PC-3 (cell line): ENCODE measurements at regions not wholly inside any gene's neighbourhood (a gene's known extent, or its start where the extent isn't known, plus 50 kb on each side); places are given as distances from the start of the nearest gene placed in this dataset.

Experiments
- ATAC-seq: fragments of 200-7000 bp; cut with Tn5 transposase; 2 replicates; pipeline ENCODE4 v1.9.1; 2020; ENCODE audit warnings: mild to moderate bottlenecking, moderate library complexity
- BruUV-seq: library from RNA; stranded (reverse); fragments of 400-500 nt; replicated peaks from 2 replicates; lab custom pipeline; 2021; lab: Mats Ljungman, UMichigan
- CTCF ChIA-PET: fragments of 300-600 bp; sonication (Branson Sonifier 250); formaldehyde crosslinking; loops from one replicate; lab custom pipeline; 2022; ENCODE audit warnings: antibody characterized with exemption; lab: Charles Lee
- POLR2A ChIA-PET: fragments of 300-600 bp; sonication (Branson Sonifier 250); formaldehyde crosslinking; loops from one replicate; lab custom pipeline; 2022; ENCODE audit warnings: antibody characterized with exemption; ENCODE audit not compliant: unreplicated experiment; lab: Charles Lee
- DNase-seq: peaks from one replicate; pipeline ENCODE4 v3.0.0-alpha.2; 2015
- H2AFZ ChIP-seq: fragments of 300-600 bp; sonication (generic); 2 replicates; pipeline ENCODE4 v1.6.0; 2016; ENCODE audit warnings: antibody characterized with exemption, low read length
- H3F3A ChIP-seq: fragments of 300-600 bp; sonication (generic); one replicate; pipeline ENCODE4 v1.6.0; 2017; ENCODE audit warnings: antibody characterized with exemption, low read length, control low read depth, mild to moderate bottlenecking; ENCODE audit not compliant: unreplicated experiment
- H3K27ac ChIP-seq: fragments of 300-600 bp; sonication (generic); 2 replicates; pipeline ENCODE4 v1.5.1; 2016; ENCODE audit warnings: mild to moderate bottlenecking, low read length
- H3K27me3 ChIP-seq: fragments of 300-600 bp; sonication (generic); 2 replicates; pipeline ENCODE4 v1.6.1; 2016; ENCODE audit warnings: low read length, mixed read lengths
- H3K36me3 ChIP-seq: fragments of 300-600 bp; sonication (generic); 2 replicates; pipeline ENCODE4 v1.6.1; 2016; ENCODE audit warnings: low read depth, mixed run types, low read length, mixed read lengths
- H3K4me1 ChIP-seq: fragments of 300-600 bp; sonication (generic); 2 replicates; pipeline ENCODE4 v1.5.1; 2016; ENCODE audit warnings: low read length; ENCODE audit not compliant: insufficient read depth
- H3K4me2 ChIP-seq: fragments of 300-600 bp; sonication (generic); 2 replicates; pipeline ENCODE4 v1.6.0; 2016; ENCODE audit warnings: low read length
- H3K4me3 ChIP-seq: fragments of 300-600 bp; sonication (generic); 2 replicates; pipeline ENCODE4 v1.5.1; 2016; ENCODE audit warnings: mild to moderate bottlenecking, low read length, mixed read lengths
- H3K79me2 ChIP-seq: fragments of 300-600 bp; sonication (generic); 2 replicates; pipeline ENCODE4 v1.6.1; 2017; ENCODE audit warnings: low read length, mixed read lengths
- H3K9ac ChIP-seq: fragments of 300-600 bp; sonication (generic); 2 replicates; pipeline ENCODE4 v1.6.0; 2016; ENCODE audit warnings: mild to moderate bottlenecking, low read length
- H3K9me2 ChIP-seq: fragments of 300-600 bp; sonication (generic); replicated peaks from 2 replicates; pipeline ENCODE4 v1.6.1; 2016; ENCODE audit warnings: mixed run types, low read length, mixed read lengths
- H3K9me3 ChIP-seq: fragments of 300-600 bp; sonication (generic); 2 replicates; pipeline ENCODE4 v1.6.1; 2016; ENCODE audit warnings: low read length, mixed read lengths
- H4K20me1 ChIP-seq: fragments of 300-600 bp; sonication (generic); 2 replicates; pipeline ENCODE4 v1.6.1; 2016; ENCODE audit warnings: low read length, mixed read lengths
- EZH2 ChIP-seq: fragments of 300-600 bp; sonication (generic); IDR thresholded peaks from one replicate; pipeline ENCODE4 v1.6.1; 2017; ENCODE audit warnings: antibody characterized with exemption, mild to moderate bottlenecking, low read length; ENCODE audit not compliant: unreplicated experiment
- EZH2phosphoT487 ChIP-seq: fragments of 300-600 bp; sonication (generic); IDR thresholded peaks from 2 replicates; pipeline ENCODE4 v1.6.1; 2018; ENCODE audit warnings: mild to moderate bottlenecking, antibody characterized with exemption, low read length, borderline replicate concordance
- intact Hi-C: fragments of 100-400 bp; cut with micrococcal nuclease; formaldehyde crosslinking; loops from 2 replicates; pipeline ENCODE4 v1.9.0; 2023
- TF ChIP-seq, protein P1 (sequence below): fragments of 300-600 bp; sonication (generic); conservative IDR thresholded peaks from 2 replicates; pipeline ENCODE4 v1.5.1; 2017; ENCODE audit warnings: antibody characterized with exemption, low read depth, mild to moderate bottlenecking, low read length

DNA sequence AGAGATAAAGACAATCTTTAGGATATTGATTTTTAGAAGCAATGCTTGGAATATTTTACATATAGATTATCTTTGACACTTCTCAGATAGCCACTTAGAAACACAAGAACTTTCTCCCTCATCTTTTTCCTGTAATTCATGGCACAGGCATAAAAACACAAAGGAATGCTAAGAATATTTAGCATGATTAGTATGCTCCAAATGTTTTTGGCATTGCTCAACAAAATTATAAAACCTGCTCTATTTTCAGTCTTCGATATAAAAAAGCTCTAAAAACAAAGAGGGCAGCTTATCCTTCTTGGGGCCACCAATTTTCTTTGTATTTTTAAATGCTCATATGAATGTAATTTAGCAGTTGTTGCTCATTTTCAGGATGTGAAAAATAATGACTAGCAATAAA, 90.8 kb downstream of the RAD51AP2 start:
- DNase-seq: no peak
- H3K9ac ChIP-seq: no peak overlapping the region
- intact Hi-C loops: no loop called here
- no TSS peak for BruUV-seq
- H3K27me3 ChIP-seq: no peaks in the 10 kb centered on the region
- TF ChIP-seq, protein P1, sequence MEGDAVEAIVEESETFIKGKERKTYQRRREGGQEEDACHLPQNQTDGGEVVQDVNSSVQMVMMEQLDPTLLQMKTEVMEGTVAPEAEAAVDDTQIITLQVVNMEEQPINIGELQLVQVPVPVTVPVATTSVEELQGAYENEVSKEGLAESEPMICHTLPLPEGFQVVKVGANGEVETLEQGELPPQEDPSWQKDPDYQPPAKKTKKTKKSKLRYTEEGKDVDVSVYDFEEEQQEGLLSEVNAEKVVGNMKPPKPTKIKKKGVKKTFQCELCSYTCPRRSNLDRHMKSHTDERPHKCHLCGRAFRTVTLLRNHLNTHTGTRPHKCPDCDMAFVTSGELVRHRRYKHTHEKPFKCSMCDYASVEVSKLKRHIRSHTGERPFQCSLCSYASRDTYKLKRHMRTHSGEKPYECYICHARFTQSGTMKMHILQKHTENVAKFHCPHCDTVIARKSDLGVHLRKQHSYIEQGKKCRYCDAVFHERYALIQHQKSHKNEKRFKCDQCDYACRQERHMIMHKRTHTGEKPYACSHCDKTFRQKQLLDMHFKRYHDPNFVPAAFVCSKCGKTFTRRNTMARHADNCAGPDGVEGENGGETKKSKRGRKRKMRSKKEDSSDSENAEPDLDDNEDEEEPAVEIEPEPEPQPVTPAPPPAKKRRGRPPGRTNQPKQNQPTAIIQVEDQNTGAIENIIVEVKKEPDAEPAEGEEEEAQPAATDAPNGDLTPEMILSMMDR: no peak
- TF ChIP-seq EZH2phosphoT487: no peak
- no peak for TF ChIP-seq EZH2
- no peaks in the 10 kb centered on the region for H3K36me3 ChIP-seq
- no peaks in the 10 kb centered on the region for H3K9me3 ChIP-seq
- H3K4me1 ChIP-seq: no peaks in the 10 kb centered on the region
- no peak overlapping the region for H3K4me3 ChIP-seq
- no peaks in the 10 kb centered on the region for H3K79me2 ChIP-seq
- H3K27ac ChIP-seq: no peak overlapping the region
- ChIA-PET CTCF (no interaction called here), POLR2A (no interaction called here)
- H2AFZ ChIP-seq: no peak overlapping the region
- H4K20me1 ChIP-seq: no peaks in the 10 kb centered on the region
- no peaks in the 10 kb centered on the region for H3F3A ChIP-seq
- no peak for ATAC-seq
- H3K4me2 ChIP-seq: no peak overlapping the region
- no peaks in the 10 kb centered on the region for H3K9me2 ChIP-seq

DNA sequence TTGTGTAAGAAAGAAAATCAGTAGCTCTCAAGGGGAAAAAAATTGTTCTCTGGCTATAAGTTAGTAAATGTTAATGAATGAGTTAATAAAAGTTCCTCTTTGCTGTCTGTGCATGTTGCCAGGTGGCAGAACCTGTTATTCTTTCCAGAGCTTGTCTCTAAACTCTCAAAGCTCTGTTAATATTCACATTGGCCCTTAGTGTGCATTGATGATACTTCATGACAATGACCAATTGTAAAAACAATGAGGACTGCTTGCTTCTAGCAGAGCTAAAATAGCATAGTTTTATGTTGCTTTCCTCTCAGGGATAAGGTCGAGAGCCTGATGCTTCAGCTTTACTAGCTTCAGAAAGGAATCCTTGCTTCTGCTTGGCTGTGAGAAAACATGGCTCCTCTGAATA, 91.5 kb downstream of the RAD51AP2 start:
- no peaks in the 10 kb centered on the region for H3F3A ChIP-seq
- TF ChIP-seq, protein P1: no peak
- TF ChIP-seq EZH2: no peak
- H3K9ac ChIP-seq: no peak overlapping the region
- BruUV-seq: no TSS peak
- no peaks in the 10 kb centered on the region for H4K20me1 ChIP-seq
- no peaks in the 10 kb centered on the region for H3K4me1 ChIP-seq
- H3K36me3 ChIP-seq: no peaks in the 10 kb centered on the region
- DNase-seq: no peak
- H3K9me2 ChIP-seq: no peaks in the 10 kb centered on the region
- no peak overlapping the region for H3K27ac ChIP-seq
- H3K4me3 ChIP-seq: no peak overlapping the region
- POLR2A ChIA-PET: no interaction called here
- H2AFZ ChIP-seq: no peak overlapping the region
- no peak overlapping the region for H3K4me2 ChIP-seq
- no peaks in the 10 kb centered on the region for H3K79me2 ChIP-seq
- CTCF ChIA-PET: no interaction called here
- no peaks in the 10 kb centered on the region for H3K9me3 ChIP-seq
- H3K27me3 ChIP-seq: no peaks in the 10 kb centered on the region
- intact Hi-C loops: no loop called here
- no peak for ATAC-seq

DNA sequence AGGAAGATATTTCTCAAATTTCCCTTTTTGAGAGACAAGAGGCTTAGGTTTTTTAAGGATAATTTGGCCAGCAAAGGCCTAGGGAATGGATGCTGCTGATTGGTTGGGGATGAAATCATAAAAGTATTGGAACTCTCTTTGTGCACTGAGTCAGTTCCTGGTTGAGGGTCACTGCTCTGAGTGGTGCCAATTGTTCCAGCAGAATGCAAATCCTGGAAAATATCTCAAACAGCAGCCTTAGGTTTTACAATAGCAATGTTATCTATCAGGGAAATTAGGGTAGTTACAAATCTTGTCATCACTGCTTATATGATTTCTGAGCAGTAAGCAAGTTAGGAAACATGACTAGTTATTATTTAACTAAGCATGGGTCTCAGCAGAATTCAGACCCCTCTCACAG, 96.2 kb downstream of the RAD51AP2 start:
- Histone ChIP-seq H3K79me2 (no peaks in the 10 kb centered on the region), H3K27ac (no peak overlapping the region), H3K9me3 (peaks cover 5% of the 10 kb centered on the region; the same call in 1 of the 2 replicates), H3K36me3 (no peaks in the 10 kb centered on the region), H2AFZ (no peak overlapping the region), H3K4me3 (no peak overlapping the region), H4K20me1 (no peaks in the 10 kb centered on the region), H3K4me1 (no peaks in the 10 kb centered on the region), H3K9me2 (no peaks in the 10 kb centered on the region), H3F3A (no peaks in the 10 kb centered on the region), H3K27me3 (no peaks in the 10 kb centered on the region), H3K9ac (no peak overlapping the region), H3K4me2 (no peak overlapping the region)
- no TSS peak for BruUV-seq
- ChIA-PET CTCF (no interaction called here), POLR2A (no interaction called here)
- no peak for ATAC-seq
- no peak for TF ChIP-seq EZH2
- TF ChIP-seq, protein P1: no peak
- TF ChIP-seq EZH2phosphoT487: no peak
- no peak for DNase-seq
- intact Hi-C loops: no loop called here
